MM.1S (cell line): ENCODE measurements at regions not wholly inside any gene's neighbourhood (a gene's known extent, or its start where the extent isn't known, plus 50 kb on each side); places are given as distances from the start of the nearest gene placed in this dataset.
"Not testable (repeated sequence)": the region's sequence is repeated elsewhere in the genome, so short reads cannot be mapped to it uniquely, and the experiment has no call there.

ENCODE experiments used
- DNase-seq: peaks from one replicate; pipeline ENCODE4 v3.0.0-alpha.2; 2015
- H2AFZ ChIP-seq: fragments of 300-600 bp; sonication (generic); 2 replicates; pipeline ENCODE4 v1.6.0; 2016; ENCODE audit warnings: antibody characterized with exemption, low read length
- H3F3A ChIP-seq: fragments of 300-600 bp; sonication (generic); 2 replicates; pipeline ENCODE4 v1.6.1; 2016; ENCODE audit warnings: mild to moderate bottlenecking, antibody characterized with exemption, low read length, moderate library complexity, mixed read lengths; ENCODE audit not compliant: insufficient read depth
- H3K27ac ChIP-seq: fragments of 300-600 bp; sonication (generic); 2 replicates; pipeline ENCODE4 v1.5.1; 2016; ENCODE audit warnings: mild to moderate bottlenecking, low read length
- H3K27me3 ChIP-seq: fragments of 300-600 bp; sonication (generic); replicated peaks from 2 replicates; pipeline ENCODE4 v1.6.0; 2016; ENCODE audit warnings: low read length; ENCODE audit not compliant: insufficient read depth
- H3K36me3 ChIP-seq: fragments of 300-600 bp; sonication (generic); replicated peaks from 2 replicates; pipeline ENCODE4 v1.6.1; 2016; ENCODE audit warnings: mild to moderate bottlenecking, low read length, mixed read lengths; ENCODE audit not compliant: insufficient read depth
- H3K4me1 ChIP-seq: fragments of 300-600 bp; sonication (generic); 2 replicates; pipeline ENCODE4 v1.6.1; 2016; ENCODE audit warnings: low read length, mixed read lengths
- H3K4me2 ChIP-seq: fragments of 300-600 bp; sonication (generic); 2 replicates; pipeline ENCODE4 v1.6.0; 2016; ENCODE audit warnings: low read depth, low read length
- H3K4me3 ChIP-seq: fragments of 300-600 bp; sonication (generic); 2 replicates; pipeline ENCODE4 v1.5.1; 2016; ENCODE audit warnings: low read length, mixed read lengths
- H3K79me2 ChIP-seq: fragments of 300-600 bp; sonication (generic); 2 replicates; pipeline ENCODE4 v1.6.1; 2016; ENCODE audit warnings: mixed run types, low read length, mixed read lengths
- H3K9ac ChIP-seq: fragments of 300-600 bp; sonication (generic); 2 replicates; pipeline ENCODE4 v1.6.1; 2016; ENCODE audit warnings: low read length, mixed read lengths
- H3K9me2 ChIP-seq: fragments of 300-600 bp; sonication (generic); replicated peaks from 2 replicates; pipeline ENCODE4 v1.6.1; 2016; ENCODE audit warnings: mild to moderate bottlenecking, low read length, mixed read lengths; ENCODE audit not compliant: insufficient read depth
- H3K9me3 ChIP-seq: fragments of 300-600 bp; sonication (generic); replicated peaks from 2 replicates; pipeline ENCODE4 v1.6.1; 2016; ENCODE audit warnings: mild to moderate bottlenecking, low read length, mixed read lengths; ENCODE audit not compliant: insufficient read depth
- H4K20me1 ChIP-seq: fragments of 300-600 bp; sonication (generic); 2 replicates; pipeline ENCODE4 v1.6.1; 2016; ENCODE audit warnings: mild to moderate bottlenecking, low read length, moderate library complexity, mixed read lengths; ENCODE audit not compliant: insufficient read depth
- CTCF ChIP-seq: fragments of 300-600 bp; sonication (generic); IDR thresholded peaks from 2 replicates; pipeline ENCODE4 v1.5.1; 2016; ENCODE audit warnings: antibody characterized with exemption, low read length, mixed read lengths
- EZH2 ChIP-seq: fragments of 300-600 bp; sonication (generic); optimal IDR thresholded peaks from 2 replicates; pipeline ENCODE3; 2017; ENCODE audit warnings: low read depth, mild to moderate bottlenecking, antibody characterized with exemption, low read length, mixed read lengths
- EZH2phosphoT487 ChIP-seq: fragments of 300-600 bp; sonication (generic); IDR thresholded peaks from 2 replicates; pipeline ENCODE4 v1.6.1; 2018; ENCODE audit warnings: antibody characterized with exemption, low read length

- Histone ChIP-seq H3K9me2 (no peaks in the 10 kb centered on the region), H3K9me3 (no peaks in the 10 kb centered on the region), H3K27me3 (no peaks in the 10 kb centered on the region), H3K27ac (no peak overlapping the region), H3K9ac (no peak overlapping the region), H3K4me1 (peaks cover 13% of the 10 kb centered on the region), H3K4me3 (no peak overlapping the region), H3F3A (peaks cover 5% of the 10 kb centered on the region; the same call in 1 of the 2 replicates), H4K20me1 (no peaks in the 10 kb centered on the region), H3K79me2 (no peaks in the 10 kb centered on the region), H2AFZ (no peak overlapping the region), H3K36me3 (no peaks in the 10 kb centered on the region), H3K4me2 (no peak overlapping the region)
- no peak for DNase-seq
- TF ChIP-seq CTCF = no peak
- TF ChIP-seq EZH2 = no peak
- TF ChIP-seq EZH2phosphoT487 = no peak
Measured at GRCh38 chr7:25600262-25600920, 372.1 kb upstream of the NPVF start.

GRCh38 chr7:25602730-25603426 lies 374.6 kb upstream of the NPVF start:
- H3K4me2 ChIP-seq, H3K9me2 ChIP-seq, H4K20me1 ChIP-seq, H3F3A ChIP-seq, H3K79me2 ChIP-seq, H3K27ac ChIP-seq, H3K27me3 ChIP-seq, H2AFZ ChIP-seq, H3K9ac ChIP-seq, H3K4me3 ChIP-seq, DNase-seq, H3K36me3 ChIP-seq, H3K9me3 ChIP-seq, H3K4me1 ChIP-seq: not testable (repeated sequence)

- H3K27ac ChIP-seq, H3K9me2 ChIP-seq, H2AFZ ChIP-seq, H3K79me2 ChIP-seq, H3K36me3 ChIP-seq, H3K27me3 ChIP-seq, H3F3A ChIP-seq, H3K4me3 ChIP-seq, H3K4me2 ChIP-seq, H3K9me3 ChIP-seq, DNase-seq, H3K4me1 ChIP-seq, H4K20me1 ChIP-seq, H3K9ac ChIP-seq: not testable (repeated sequence)
Measured at GRCh38 chr7:25603427-25603740, 375.1 kb upstream of the NPVF start.

- no peaks in the 10 kb centered on the region for H3K4me1 ChIP-seq
- no peaks in the 10 kb centered on the region for H3K36me3 ChIP-seq
- no peaks in the 10 kb centered on the region for H3K27me3 ChIP-seq
- no peaks in the 10 kb centered on the region for H3K9me3 ChIP-seq
- H4K20me1 ChIP-seq = no peaks in the 10 kb centered on the region
- no peaks in the 10 kb centered on the region for H3K9me2 ChIP-seq
- no peaks in the 10 kb centered on the region for H3K79me2 ChIP-seq
- H3K9ac ChIP-seq = no peak overlapping the region
- no peak overlapping the region for H3K4me3 ChIP-seq
- H3K27ac ChIP-seq = no peak overlapping the region
- no peak for DNase-seq
- TF ChIP-seq EZH2phosphoT487 (no peak), EZH2 (no peak), CTCF (no peak)
- no peaks in the 10 kb centered on the region for H3F3A ChIP-seq
- H2AFZ ChIP-seq = no peak overlapping the region
- H3K4me2 ChIP-seq = no peak overlapping the region
Measured at GRCh38 chr7:25611196-25611595, 382.9 kb upstream of the NPVF start.
